GM12873 (cell line): ENCODE measurements at regions not wholly inside any gene's neighbourhood (a gene's known extent, or its start where the extent isn't known, plus 50 kb on each side); places are given as distances from the start of the nearest gene placed in this dataset.

Source experiments
- TF ChIP-seq, protein P1 (sequence below): IDR thresholded peaks from 2 replicates; pipeline ENCODE4 v1.5.1; 2012; ENCODE audit warnings: low read depth, mild to moderate bottlenecking, moderate library complexity, low read length, control low read depth; ENCODE audit not compliant: insufficient read depth; ENCODE audit errors: missing control alignments

DNA sequence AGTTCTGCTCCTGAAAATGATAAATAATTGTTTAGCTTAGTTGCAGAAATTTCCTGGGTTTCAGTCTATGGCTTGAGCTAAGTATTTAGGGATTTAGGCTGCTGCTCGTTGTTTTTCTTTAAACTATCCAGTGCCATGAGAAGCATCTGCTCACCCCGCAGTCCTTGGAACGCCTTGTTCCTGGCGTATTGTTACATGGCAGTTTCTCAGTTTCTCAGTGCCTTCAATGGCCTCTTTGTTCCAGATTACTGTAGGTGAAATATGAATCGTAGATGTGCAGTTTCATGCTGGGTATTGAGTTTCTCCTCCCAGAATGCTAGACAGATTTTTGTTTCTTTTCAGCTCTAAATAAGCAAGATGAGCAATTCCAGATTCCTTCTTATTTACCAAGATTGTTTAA, 269.5 kb upstream of the GBE1 start:
- TF ChIP-seq, protein P1, sequence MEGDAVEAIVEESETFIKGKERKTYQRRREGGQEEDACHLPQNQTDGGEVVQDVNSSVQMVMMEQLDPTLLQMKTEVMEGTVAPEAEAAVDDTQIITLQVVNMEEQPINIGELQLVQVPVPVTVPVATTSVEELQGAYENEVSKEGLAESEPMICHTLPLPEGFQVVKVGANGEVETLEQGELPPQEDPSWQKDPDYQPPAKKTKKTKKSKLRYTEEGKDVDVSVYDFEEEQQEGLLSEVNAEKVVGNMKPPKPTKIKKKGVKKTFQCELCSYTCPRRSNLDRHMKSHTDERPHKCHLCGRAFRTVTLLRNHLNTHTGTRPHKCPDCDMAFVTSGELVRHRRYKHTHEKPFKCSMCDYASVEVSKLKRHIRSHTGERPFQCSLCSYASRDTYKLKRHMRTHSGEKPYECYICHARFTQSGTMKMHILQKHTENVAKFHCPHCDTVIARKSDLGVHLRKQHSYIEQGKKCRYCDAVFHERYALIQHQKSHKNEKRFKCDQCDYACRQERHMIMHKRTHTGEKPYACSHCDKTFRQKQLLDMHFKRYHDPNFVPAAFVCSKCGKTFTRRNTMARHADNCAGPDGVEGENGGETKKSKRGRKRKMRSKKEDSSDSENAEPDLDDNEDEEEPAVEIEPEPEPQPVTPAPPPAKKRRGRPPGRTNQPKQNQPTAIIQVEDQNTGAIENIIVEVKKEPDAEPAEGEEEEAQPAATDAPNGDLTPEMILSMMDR: no peak

DNA sequence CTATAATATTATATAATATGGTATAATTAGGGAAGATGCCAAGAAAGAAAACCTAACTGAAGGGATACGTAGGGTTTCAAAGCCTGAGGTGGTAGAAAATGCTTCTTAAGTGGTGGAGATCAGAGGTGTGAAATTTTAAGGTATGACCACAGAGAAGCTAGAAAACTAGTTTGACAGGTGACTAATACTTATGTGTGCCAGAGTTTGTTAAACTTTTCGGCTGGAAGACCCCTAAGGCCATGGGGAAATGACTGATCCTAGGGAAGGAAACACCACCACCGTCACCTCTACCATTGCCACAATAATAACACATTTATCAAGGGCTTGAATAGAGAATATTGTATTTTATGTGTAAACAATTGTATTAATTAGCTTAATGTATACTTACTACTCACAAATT, 261.4 kb upstream of the GBE1 start:
- TF ChIP-seq, protein P1: no peak

DNA sequence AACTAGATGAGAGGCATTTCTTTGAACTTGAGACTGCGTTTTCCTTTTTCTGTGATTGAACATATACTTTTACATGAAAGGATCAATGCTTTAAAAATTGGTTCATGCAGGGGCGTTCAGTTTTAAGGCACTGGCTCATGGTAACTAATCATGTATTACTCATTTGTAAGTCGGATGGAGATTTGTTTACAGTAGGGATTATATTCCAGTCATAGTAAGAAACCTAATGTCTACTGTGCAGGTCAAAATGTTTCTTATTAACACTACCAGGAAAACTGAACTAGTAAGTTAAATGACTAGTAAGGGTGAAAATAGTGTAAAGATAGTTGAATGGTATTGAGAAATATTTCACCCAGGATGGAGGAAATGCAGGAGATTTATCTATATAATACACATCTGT, 258.8 kb upstream of the GBE1 start:
- TF ChIP-seq, protein P1: no peak

DNA sequence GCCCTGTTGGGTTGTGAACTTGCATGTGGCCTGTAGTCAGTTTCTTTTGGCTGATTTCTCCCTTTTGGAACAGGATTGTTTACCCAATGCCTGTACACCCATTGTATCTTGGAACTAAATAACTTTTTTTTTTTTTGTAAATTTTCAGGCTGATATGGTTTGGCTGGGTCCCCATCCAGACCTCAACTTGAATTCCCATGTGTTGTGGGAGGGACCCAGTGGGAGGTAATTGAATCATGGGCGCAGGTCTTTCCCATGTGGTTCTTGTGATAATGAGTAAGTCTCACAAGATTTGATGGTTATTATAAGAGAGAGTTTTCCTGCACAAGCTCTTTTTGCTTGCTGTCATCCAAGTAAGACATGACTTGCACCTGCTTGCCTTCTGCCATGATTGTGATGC, 253.8 kb upstream of the GBE1 start:
- TF ChIP-seq, protein P1: no peak

DNA sequence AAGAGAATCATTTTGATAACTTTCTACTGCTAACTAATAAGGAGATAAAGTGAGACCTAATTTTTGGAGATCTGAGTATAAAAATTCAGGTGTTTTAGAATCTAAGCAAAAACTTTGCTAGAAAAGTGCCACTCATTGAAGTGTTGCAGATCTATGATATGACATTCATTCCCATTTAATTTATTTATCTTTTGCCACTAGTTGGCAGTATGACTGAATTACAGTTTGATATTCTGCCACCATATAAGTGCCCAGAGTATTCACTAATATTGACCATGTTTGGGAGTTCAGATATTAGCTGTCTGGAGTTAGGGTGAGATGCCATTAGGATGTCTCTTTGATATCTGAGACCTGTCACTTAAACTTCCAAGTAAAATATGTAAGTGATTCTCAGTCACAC, 251.3 kb upstream of the GBE1 start:
- TF ChIP-seq, protein P1: peak; percentile 12

DNA sequence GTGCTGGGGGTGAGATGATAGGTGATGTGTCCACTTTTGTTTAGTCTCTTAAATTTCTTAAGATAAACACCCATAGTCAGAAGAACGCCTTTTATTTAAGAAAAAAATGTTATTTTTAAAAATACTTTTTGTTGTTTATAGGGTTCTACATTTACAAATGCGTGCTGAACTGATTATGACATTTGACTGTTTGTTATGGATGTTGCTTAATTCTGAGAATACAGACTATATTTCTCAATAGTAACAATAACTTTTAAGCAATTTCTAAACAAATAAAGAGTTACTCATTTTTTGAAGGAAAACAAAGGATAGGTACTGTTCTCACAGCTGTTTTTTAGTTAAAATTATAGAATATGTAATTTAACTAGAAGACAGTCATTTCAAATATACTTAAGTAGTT, 249.9 kb upstream of the GBE1 start:
- TF ChIP-seq, protein P1: no peak

DNA sequence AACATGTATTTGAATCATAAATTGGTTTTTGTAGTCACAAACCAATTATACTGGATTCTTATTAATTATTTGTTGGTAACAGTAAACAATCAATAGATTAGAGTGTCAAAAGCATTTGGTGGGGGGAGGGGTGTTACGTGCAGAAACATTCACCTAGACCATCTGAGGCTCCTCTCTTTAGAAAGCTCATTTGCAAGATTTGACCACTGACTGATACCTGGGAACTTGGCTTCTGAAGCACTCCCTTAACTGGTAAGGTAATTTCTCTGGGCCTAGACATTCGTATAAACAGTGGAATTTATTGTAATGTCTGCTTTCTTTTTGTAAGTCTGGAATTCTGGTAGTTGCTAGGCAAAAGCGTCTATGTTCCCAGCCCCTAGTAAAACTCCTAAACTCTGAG, 243.8 kb upstream of the GBE1 start:
- TF ChIP-seq, protein P1: no peak
